ENCODE measurements at regions not wholly inside any gene's neighbourhood (a gene's known extent, or its start where the extent isn't known, plus 50 kb on each side); places are given as distances from the start of the nearest gene placed in this dataset.

GRCh38 chr5:96253140-96253539, 179.9 kb downstream of the PCSK1 start:
- TF ChIP-seq CTCF (IDR thresholded peaks at IDR 0.05), result no peak
- TF ChIP-seq POLR2A (IDR thresholded peaks at IDR 0.05), result no peak
- TF ChIP-seq POLR2AphosphoS5 (IDR thresholded peaks at IDR 0.05), result no peak
- TF ChIP-seq EP300 (IDR thresholded peaks at IDR 0.05), result no peak
